Inflammatory macrophage (primary cell): ENCODE measurements at regions not wholly inside any gene's neighbourhood (a gene's known extent, or its start where the extent isn't known, plus 50 kb on each side); places are given as distances from the start of the nearest gene placed in this dataset.

ENCODE experiments used
- DNase-seq, 2 donors: peaks; one replicate each; pipeline ENCODE4 v3.0.0-alpha.2; 2020 to 2022

- no peak for DNase-seq
Observed at GRCh38 chr6:84524636-84525035, 239.8 kb downstream of the TBX18 start.

GRCh38 chr6:84522135-84522549 lies 242.3 kb downstream of the TBX18 start:
- no peak for DNase-seq

- no peak for DNase-seq
Observed at GRCh38 chr6:84521511-84521910, 242.9 kb downstream of the TBX18 start.

GRCh38 chr6:84517741-84518530 lies 246.5 kb downstream of the TBX18 start:
- DNase-seq = no peak

- DNase-seq = no peak
Observed at GRCh38 chr6:84516154-84516553, 248.2 kb downstream of the TBX18 start.

- DNase-seq = no peak
Observed at GRCh38 chr6:84515067-84515466, 249.3 kb downstream of the TBX18 start.

- DNase-seq = no peak
Observed at GRCh38 chr6:84514089-84514971, 250.1 kb downstream of the TBX18 start.

- no peak for DNase-seq
Observed at GRCh38 chr6:84512391-84512790, 252.0 kb downstream of the TBX18 start.

GRCh38 chr6:84511929-84512328 lies 252.5 kb downstream of the TBX18 start:
- no peak for DNase-seq

GRCh38 chr6:84508981-84509380 lies 255.4 kb downstream of the TBX18 start:
- DNase-seq = no peak

GRCh38 chr6:84508334-84508733 lies 256.1 kb downstream of the TBX18 start:
- no peak for DNase-seq

GRCh38 chr6:84504025-84504424 lies 260.4 kb downstream of the TBX18 start:
- DNase-seq = no peak

- no peak for DNase-seq
Observed at GRCh38 chr6:84501315-84501714, 263.1 kb downstream of the TBX18 start.

GRCh38 chr6:84500726-84501125 lies 263.7 kb downstream of the TBX18 start:
- DNase-seq = no peak

GRCh38 chr6:84498905-84499304 lies 265.5 kb downstream of the TBX18 start:
- no peak for DNase-seq

GRCh38 chr6:84492241-84493165 lies 265.1 kb upstream of the CEP162 start:
- DNase-seq = no peak

GRCh38 chr6:84489598-84489997 lies 262.2 kb upstream of the CEP162 start:
- no peak for DNase-seq

GRCh38 chr6:84486526-84486925 lies 259.1 kb upstream of the CEP162 start:
- no peak for DNase-seq

- no peak for DNase-seq
Observed at GRCh38 chr6:84469144-84469543, 241.7 kb upstream of the CEP162 start.

GRCh38 chr6:84467296-84467695 lies 239.9 kb upstream of the CEP162 start:
- DNase-seq = no peak

- DNase-seq = no peak
Observed at GRCh38 chr6:84466511-84466910, 239.1 kb upstream of the CEP162 start.

GRCh38 chr6:84464471-84464870 lies 237.0 kb upstream of the CEP162 start:
- no peak for DNase-seq

- no peak for DNase-seq
Observed at GRCh38 chr6:84462698-84463097, 235.3 kb upstream of the CEP162 start.
